Activated CD8-positive, alpha-beta T cell treated with anti-CD3 and anti-CD28 coated beads, Interleukin-2, amount 10 ng/mL, durations not matched to agents 7 days and 5 days (primary cell): ENCODE measurements at regions not wholly inside any gene's neighbourhood (a gene's known extent, or its start where the extent isn't known, plus 50 kb on each side); places are given as distances from the start of the nearest gene placed in this dataset.

Experiments used
- ATAC-seq: fragments of 150-1000 bp; cut with Tn5 transposase; one replicate; pipeline ENCODE4 v1.10.0; 2021; ENCODE audit warnings: moderate library complexity
- CTCF ChIA-PET: fragments of 350-600 bp; sonication (Branson Sonifier 250); formaldehyde crosslinking; loops from one replicate; lab custom pipeline; 2021; ENCODE audit warnings: antibody characterized with exemption; lab: Charles Lee
- POLR2A ChIA-PET: fragments of 350-600 bp; sonication (Branson Sonifier 250); formaldehyde crosslinking; loops from one replicate; lab custom pipeline; 2021; ENCODE audit warnings: antibody characterized with exemption; lab: Charles Lee
- DNase-seq: peaks from one replicate; pipeline ENCODE4 v3.0.0-alpha.2; 2020
- H3K27ac Mint-ChIP-seq: one replicate; pipeline ENCODE4 v1.8.0; 2021; ENCODE audit warnings: mild to moderate bottlenecking, mixed read lengths
- H3K27me3 Mint-ChIP-seq: one replicate; pipeline ENCODE4 v1.8.0; 2021; ENCODE audit warnings: low read depth, mixed read lengths
- H3K36me3 Mint-ChIP-seq: one replicate; pipeline ENCODE4 v1.8.0; 2021; ENCODE audit warnings: low read depth, mixed read lengths
- H3K4me1 Mint-ChIP-seq: one replicate; pipeline ENCODE4 v1.8.0; 2021; ENCODE audit warnings: low read depth, mixed read lengths
- H3K4me3 Mint-ChIP-seq: one replicate; pipeline ENCODE4 v1.8.0; 2021; ENCODE audit warnings: mild to moderate bottlenecking, mixed read lengths
- H3K9me3 Mint-ChIP-seq: one replicate; pipeline ENCODE4 v1.8.0; 2022; ENCODE audit warnings: mixed read lengths; ENCODE audit not compliant: insufficient read depth

GRCh38 chr21:43318368-43318767, 108.6 kb downstream of the SIK1 start:
- peaks cover 7% of the 10 kb centered on the region for H3K36me3 Mint-ChIP-seq
- POLR2A ChIA-PET, result no interaction called here

DNA sequence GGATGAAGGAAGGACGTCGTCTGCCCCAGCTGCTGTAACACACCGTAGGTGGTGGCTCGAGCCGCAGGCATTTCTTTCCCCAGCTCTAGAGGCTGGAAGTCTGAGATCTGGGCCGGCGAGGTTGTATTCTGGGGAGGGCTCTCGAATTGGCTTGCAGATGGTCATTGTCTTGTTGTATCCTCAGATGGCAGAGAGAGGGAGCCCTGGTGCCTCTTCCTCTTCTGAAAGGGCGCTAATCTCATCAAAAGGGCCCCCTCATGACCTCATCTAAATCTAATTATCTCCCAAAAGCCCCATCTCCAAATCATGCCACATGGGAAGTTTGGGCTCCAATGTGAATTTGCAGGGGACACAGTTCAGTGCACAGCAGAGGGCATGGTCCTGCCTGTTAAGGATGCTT, 109.0 kb downstream of the SIK1 start:
- H3K4me1 Mint-ChIP-seq, result peaks cover 31% of the 10 kb centered on the region
- H3K27me3 Mint-ChIP-seq, result no peaks in the 10 kb centered on the region
- ATAC-seq (no peak), DNase-seq (no peak)
- ChIA-PET CTCF (no interaction called here), POLR2A (no interaction called here)
- no peak overlapping the region for H3K27ac Mint-ChIP-seq
- peaks cover 5% of the 10 kb centered on the region for H3K9me3 Mint-ChIP-seq
- H3K36me3 Mint-ChIP-seq, result peaks cover 7% of the 10 kb centered on the region
- H3K4me3 Mint-ChIP-seq, result no peak overlapping the region

More at GRCh38 chr21:43318368-43318767, 108.6 kb downstream of the SIK1 start:
- no peak overlapping the region for H3K4me3 Mint-ChIP-seq
- no peak for DNase-seq
- H3K27ac Mint-ChIP-seq, result no peak overlapping the region
- ATAC-seq, result no peak
- CTCF ChIA-PET, result no interaction called here
- peaks cover 5% of the 10 kb centered on the region for H3K9me3 Mint-ChIP-seq
- no peaks in the 10 kb centered on the region for H3K27me3 Mint-ChIP-seq
- H3K4me1 Mint-ChIP-seq, result peaks cover 28% of the 10 kb centered on the region

DNA sequence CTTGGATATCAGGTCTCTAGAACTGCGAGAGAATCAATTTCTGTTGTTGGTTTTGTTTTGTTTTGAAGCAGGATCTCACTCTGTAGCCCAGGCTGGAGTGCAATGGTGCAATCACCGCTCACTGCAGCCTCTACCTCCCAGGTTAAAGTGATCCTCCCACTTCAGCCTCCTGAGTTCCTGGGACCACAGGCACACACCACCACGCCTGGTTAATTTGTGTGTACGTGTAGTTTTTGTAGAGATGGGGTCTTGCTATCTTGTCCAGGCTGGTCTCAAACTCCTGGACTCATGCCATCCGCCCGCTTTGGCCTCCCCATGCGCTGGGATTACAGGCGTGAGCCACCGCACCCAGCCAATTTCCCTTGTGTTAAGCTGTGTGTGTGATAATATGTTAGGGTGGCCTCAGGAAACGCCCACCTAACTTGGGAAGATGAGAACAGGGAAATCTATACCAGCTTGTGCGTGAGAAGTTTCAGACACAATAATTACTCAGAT, 109.6 kb downstream of the SIK1 start:
- Mint-ChIP-seq H3K4me1 (peaks cover 38% of the 10 kb centered on the region), H3K9me3 (peaks cover 5% of the 10 kb centered on the region), H3K36me3 (peaks cover 7% of the 10 kb centered on the region), H3K27me3 (no peaks in the 10 kb centered on the region), H3K27ac (no peak overlapping the region), H3K4me3 (no peak overlapping the region)
- ChIA-PET CTCF (no interaction called here), POLR2A (no interaction called here)
- ATAC-seq (no peak), DNase-seq (no peak)

- DNase-seq (no peak), ATAC-seq (no peak)
- Mint-ChIP-seq H3K9me3 (peaks cover 5% of the 10 kb centered on the region), H3K27ac (no peak overlapping the region), H3K27me3 (no peaks in the 10 kb centered on the region), H3K4me3 (no peak overlapping the region), H3K4me1 (peaks cover 48% of the 10 kb centered on the region), H3K36me3 (peaks cover 7% of the 10 kb centered on the region)
- CTCF ChIA-PET, result interaction anchor here (1.6 kb wide), 1 partner anchor 329 kb away, joined by 5 read pairs; no protein-coding TSS in a partner anchor
- POLR2A ChIA-PET, result interaction anchor here (1.6 kb wide), 1 partner anchor 46 kb away, joined by 6 read pairs; no protein-coding TSS in a partner anchor
These were observed 110.6 kb downstream of the SIK1 start for GRCh38 chr21:43316156-43316845.

DNA sequence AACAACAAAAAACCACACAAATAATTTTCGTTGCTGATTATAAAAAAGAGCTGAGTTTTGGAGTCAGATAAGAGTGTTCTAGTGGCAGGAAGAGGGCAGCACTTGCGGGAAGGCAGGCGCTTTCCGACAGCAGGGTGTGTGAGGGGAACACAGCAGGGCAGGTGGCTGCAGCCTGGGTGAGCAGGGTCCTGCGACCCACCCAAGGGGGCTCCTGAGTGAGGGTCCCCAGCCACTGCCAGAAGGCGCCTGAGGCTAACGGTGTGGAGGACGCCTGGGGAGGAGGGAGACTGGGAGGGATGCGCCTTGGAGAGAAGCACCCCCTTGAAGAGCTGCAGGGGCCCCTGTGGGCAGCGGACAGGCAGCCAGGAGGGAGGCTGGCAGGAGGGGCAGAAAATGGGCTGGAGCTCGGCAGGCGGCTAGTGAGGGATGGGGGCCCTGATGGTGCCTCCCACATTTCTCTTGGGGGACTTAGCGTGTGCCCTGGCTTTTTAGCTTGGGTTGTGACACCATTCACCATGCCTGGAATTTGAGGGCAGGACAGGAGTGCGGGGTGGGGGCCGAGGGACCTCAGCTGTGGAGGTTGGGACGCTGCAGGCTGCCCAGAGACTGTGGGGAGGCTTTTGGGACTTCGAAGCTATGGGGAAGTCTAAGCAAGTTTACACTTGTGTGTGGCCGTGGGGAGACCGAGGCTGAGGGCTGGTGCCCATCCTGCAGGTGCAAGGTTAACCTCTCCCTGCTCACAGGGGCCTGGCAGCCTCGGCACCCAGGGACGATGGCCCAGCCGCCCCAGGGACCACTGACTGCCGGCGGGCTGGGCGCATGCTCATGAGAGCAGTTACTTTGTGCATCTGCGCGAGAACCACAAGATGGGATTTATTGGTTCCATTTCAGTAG, 111.4 kb downstream of the SIK1 start:
- POLR2A ChIA-PET, result interaction anchor here (1.6 kb wide), 1 partner anchor 47 kb away, joined by 6 read pairs; no protein-coding TSS in a partner anchor
- Mint-ChIP-seq H3K4me1 (peaks cover 54% of the 10 kb centered on the region), H3K27me3 (no peaks in the 10 kb centered on the region), H3K27ac (peak overlapping the region; percentile 91), H3K4me3 (peak overlapping the region; percentile 66), H3K9me3 (peaks cover 5% of the 10 kb centered on the region), H3K36me3 (peaks cover 7% of the 10 kb centered on the region)
- CTCF ChIA-PET, result interaction anchor here (0.6 to 1.8 kb wide), 6 partner anchors 11 to 330 kb away, joined by 3 to 6 read pairs (median 4); no protein-coding TSS in a partner anchor
- peak; percentile 71 for DNase-seq
- ATAC-seq, result peak; percentile 72

DNA sequence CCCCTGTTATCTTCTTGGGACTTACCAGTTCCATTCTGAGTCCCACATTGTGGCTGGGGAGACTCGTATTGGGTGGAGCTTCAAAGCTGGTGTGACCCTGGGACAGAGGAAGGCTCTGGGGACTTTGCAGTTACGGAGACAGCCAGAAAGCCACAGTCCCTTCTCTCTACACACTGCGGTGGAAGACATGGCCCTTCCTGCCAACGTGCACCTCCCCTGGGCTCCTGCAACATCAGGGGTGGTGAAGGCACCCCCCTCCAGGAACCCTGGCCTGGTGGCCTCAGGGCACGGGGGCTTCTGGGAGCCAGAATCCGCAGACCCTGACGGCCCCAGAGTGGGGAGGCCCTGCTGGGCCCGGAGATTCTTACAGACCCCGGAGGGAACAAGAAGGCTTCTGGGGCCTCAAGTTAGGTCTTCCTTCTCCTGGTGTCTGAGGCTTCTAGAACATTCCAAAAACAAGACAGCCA, 113.0 kb downstream of the SIK1 start:
- ChIA-PET POLR2A (no interaction called here), CTCF (interaction anchor here (1.8 kb wide), 1 partner anchor 12 kb away, joined by 6 read pairs; no protein-coding TSS in a partner anchor)
- no peaks in the 10 kb centered on the region for H3K27me3 Mint-ChIP-seq
- peak overlapping the region; percentile 83 for H3K27ac Mint-ChIP-seq
- H3K36me3 Mint-ChIP-seq, result peaks cover 7% of the 10 kb centered on the region
- peaks cover 54% of the 10 kb centered on the region for H3K4me1 Mint-ChIP-seq
- ATAC-seq (peak; percentile 27), DNase-seq (no peak)
- peaks cover 5% of the 10 kb centered on the region for H3K9me3 Mint-ChIP-seq
- no peak overlapping the region for H3K4me3 Mint-ChIP-seq

- POLR2A ChIA-PET, result no interaction called here
- no peak for ATAC-seq
These were observed 113.6 kb downstream of the SIK1 start for GRCh38 chr21:43313221-43313938.

GRCh38 chr21:43312751-43313169, 114.2 kb downstream of the SIK1 start:
- Mint-ChIP-seq H3K9me3 (peaks cover 4% of the 10 kb centered on the region), H3K4me1 (peaks cover 58% of the 10 kb centered on the region), H3K27me3 (no peaks in the 10 kb centered on the region), H3K4me3 (no peak overlapping the region), H3K27ac (peak overlapping the region; percentile 83), H3K36me3 (peaks cover 7% of the 10 kb centered on the region)
- ChIA-PET CTCF (no interaction called here), POLR2A (interaction anchor here (0.7 kb wide), 1 partner anchor 40 kb away, joined by 4 read pairs; no protein-coding TSS in a partner anchor)
- ATAC-seq (peak; percentile 55), DNase-seq (peak; percentile 47)

More at GRCh38 chr21:43313221-43313938, 113.6 kb downstream of the SIK1 start:
- H3K4me3 Mint-ChIP-seq, result peak overlapping the region; percentile 5
- peaks cover 5% of the 10 kb centered on the region for H3K9me3 Mint-ChIP-seq
- H3K27me3 Mint-ChIP-seq, result no peaks in the 10 kb centered on the region
- no peak for DNase-seq
- H3K27ac Mint-ChIP-seq, result peak overlapping the region; percentile 83
- H3K36me3 Mint-ChIP-seq, result peaks cover 7% of the 10 kb centered on the region
- peaks cover 54% of the 10 kb centered on the region for H3K4me1 Mint-ChIP-seq
- CTCF ChIA-PET, result no interaction called here

DNA sequence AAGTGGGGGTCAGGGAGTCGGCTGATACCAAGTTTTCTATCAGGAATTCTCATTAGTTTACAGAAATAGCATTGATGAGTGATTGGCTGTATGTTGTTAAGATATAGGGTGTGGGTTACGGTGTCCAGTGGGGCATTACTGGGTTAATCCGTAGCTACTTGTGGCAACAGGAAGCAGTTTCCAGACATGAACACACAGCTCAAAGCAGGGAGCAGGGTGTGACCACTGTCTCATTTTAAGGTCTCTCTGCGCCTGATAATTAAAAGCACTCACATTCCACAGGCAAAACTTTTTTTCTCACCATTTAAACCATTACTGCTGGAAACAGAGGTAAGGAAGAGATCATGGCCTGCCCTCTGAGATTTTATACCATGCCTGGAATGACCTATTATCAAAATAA, 114.9 kb downstream of the SIK1 start:
- no peaks in the 10 kb centered on the region for H3K27me3 Mint-ChIP-seq
- no peaks in the 10 kb centered on the region for H3K9me3 Mint-ChIP-seq
- H3K27ac Mint-ChIP-seq, result peak overlapping the region; percentile 34
- DNase-seq, result no peak
- H3K4me3 Mint-ChIP-seq, result no peak overlapping the region
- POLR2A ChIA-PET, result no interaction called here
- peaks cover 4% of the 10 kb centered on the region for H3K36me3 Mint-ChIP-seq
- peaks cover 62% of the 10 kb centered on the region for H3K4me1 Mint-ChIP-seq
- CTCF ChIA-PET, result no interaction called here
- no peak for ATAC-seq

GRCh38 chr21:43311301-43311817, 115.6 kb downstream of the SIK1 start:
- Mint-ChIP-seq H3K27me3 (no peaks in the 10 kb centered on the region), H3K4me1 (peaks cover 65% of the 10 kb centered on the region), H3K36me3 (no peaks in the 10 kb centered on the region), H3K4me3 (no peak overlapping the region), H3K27ac (peak overlapping the region; percentile 31), H3K9me3 (no peaks in the 10 kb centered on the region)
- DNase-seq (no peak), ATAC-seq (no peak)
- ChIA-PET POLR2A (no interaction called here), CTCF (no interaction called here)

DNA sequence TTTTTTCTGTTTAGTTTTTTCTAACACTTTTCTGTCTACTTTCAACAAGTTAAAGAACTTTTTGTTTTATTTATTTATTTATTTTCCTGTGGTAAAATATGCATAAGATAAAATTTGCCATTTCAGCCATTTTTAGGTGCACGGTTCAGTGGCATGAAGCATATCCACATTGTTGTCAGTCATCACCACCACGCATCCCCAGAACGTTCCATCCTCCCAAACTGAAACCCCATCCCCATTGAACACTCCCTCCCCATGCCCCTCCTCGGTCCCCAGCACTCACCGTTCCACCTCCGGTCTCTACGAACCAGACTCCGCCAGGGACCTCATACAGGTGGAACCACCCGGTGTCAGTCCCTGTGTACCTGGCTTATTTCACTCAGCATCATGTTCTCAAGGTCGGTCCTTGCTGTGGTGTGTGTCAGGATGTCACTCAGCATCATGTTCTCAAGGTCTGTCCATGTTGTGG, 118.1 kb downstream of the SIK1 start:
- Mint-ChIP-seq H3K9me3 (no peaks in the 10 kb centered on the region), H3K4me1 (peaks cover 44% of the 10 kb centered on the region), H3K36me3 (no peaks in the 10 kb centered on the region), H3K4me3 (no peak overlapping the region), H3K27ac (no peak overlapping the region), H3K27me3 (no peaks in the 10 kb centered on the region)
- ChIA-PET POLR2A (no interaction called here), CTCF (no interaction called here)
- ATAC-seq, result no peak
- DNase-seq, result no peak
